Astrocyte (in vitro differentiated cells and primary cell): ENCODE measurements at regions not wholly inside any gene's neighbourhood (a gene's known extent, or its start where the extent isn't known, plus 50 kb on each side); places are given as distances from the start of the nearest gene placed in this dataset.

Source experiments
- EZH2 ChIP-seq: IDR thresholded peaks from 2 replicates; pipeline ENCODE4 v1.6.1; 2012; ENCODE audit warnings: mild to moderate bottlenecking, low read length, inconsistent platforms; ENCODE audit not compliant: insufficient read depth
- TF ChIP-seq, protein P1 (sequence below): IDR thresholded peaks from 2 replicates; pipeline ENCODE4 v1.5.1; 2011; ENCODE audit warnings: low read depth, mild to moderate bottlenecking, inconsistent platforms, low read length, moderate library complexity; ENCODE audit not compliant: insufficient read depth

DNA sequence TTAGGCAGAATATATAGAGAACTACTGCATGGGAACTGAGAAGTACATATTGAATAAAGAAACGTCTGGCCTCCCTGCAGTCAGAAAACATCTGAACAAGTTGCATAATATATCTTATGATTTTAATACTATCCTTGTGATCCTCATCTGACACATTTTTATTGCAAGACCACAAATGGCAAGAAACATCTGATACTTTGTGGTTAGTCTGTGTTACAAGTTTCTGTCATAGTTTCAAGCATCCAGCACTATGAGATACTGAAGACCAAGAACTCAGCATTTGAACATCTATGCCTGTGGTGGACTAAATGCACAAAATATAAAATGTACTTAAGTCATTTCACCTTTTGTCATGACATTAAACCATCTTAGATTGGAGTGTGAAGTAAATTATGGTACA is 1175.8 kb upstream of the MIR17HG start:
- no peak for TF ChIP-seq EZH2
- TF ChIP-seq, protein P1, sequence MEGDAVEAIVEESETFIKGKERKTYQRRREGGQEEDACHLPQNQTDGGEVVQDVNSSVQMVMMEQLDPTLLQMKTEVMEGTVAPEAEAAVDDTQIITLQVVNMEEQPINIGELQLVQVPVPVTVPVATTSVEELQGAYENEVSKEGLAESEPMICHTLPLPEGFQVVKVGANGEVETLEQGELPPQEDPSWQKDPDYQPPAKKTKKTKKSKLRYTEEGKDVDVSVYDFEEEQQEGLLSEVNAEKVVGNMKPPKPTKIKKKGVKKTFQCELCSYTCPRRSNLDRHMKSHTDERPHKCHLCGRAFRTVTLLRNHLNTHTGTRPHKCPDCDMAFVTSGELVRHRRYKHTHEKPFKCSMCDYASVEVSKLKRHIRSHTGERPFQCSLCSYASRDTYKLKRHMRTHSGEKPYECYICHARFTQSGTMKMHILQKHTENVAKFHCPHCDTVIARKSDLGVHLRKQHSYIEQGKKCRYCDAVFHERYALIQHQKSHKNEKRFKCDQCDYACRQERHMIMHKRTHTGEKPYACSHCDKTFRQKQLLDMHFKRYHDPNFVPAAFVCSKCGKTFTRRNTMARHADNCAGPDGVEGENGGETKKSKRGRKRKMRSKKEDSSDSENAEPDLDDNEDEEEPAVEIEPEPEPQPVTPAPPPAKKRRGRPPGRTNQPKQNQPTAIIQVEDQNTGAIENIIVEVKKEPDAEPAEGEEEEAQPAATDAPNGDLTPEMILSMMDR: no peak
